SU-DHL-6 (cell line): ENCODE measurements at regions not wholly inside any gene's neighbourhood (a gene's known extent, or its start where the extent isn't known, plus 50 kb on each side); places are given as distances from the start of the nearest gene placed in this dataset.

Experiments used
- H2AFZ ChIP-seq: fragments of 200-600 bp; sonication (generic); 2 replicates; pipeline ENCODE4 v1.6.1; 2014; ENCODE audit warnings: low read depth, mild to moderate bottlenecking, moderate library complexity, mixed read lengths, antibody characterized with exemption, low read length; ENCODE audit not compliant: severe bottlenecking
- H3F3A ChIP-seq: fragments of 200-600 bp; shearing (Covaris generic); 2 replicates; pipeline ENCODE4 v1.6.0; 2016; ENCODE audit warnings: antibody characterized with exemption, mild to moderate bottlenecking; ENCODE audit not compliant: insufficient read depth
- H3K27ac ChIP-seq: fragments of 200-600 bp; sonication (generic); 2 replicates; pipeline ENCODE4 v1.5.1; 2016; ENCODE audit warnings: low read depth, mild to moderate bottlenecking, low read length, moderate library complexity, mixed read lengths
- H3K27me3 ChIP-seq: fragments of 200-600 bp; sonication (generic), shearing (Covaris generic); 2 replicates; pipeline ENCODE4 v1.6.0; 2014; ENCODE audit warnings: mild to moderate bottlenecking, low read length
- H3K36me3 ChIP-seq: fragments of 200-600 bp; sonication (generic); 2 replicates; pipeline ENCODE4 v1.6.1; 2014; ENCODE audit warnings: mild to moderate bottlenecking, low read length, mixed read lengths
- H3K4me2 ChIP-seq: fragments of 300-600, 200-600 bp; shearing (Covaris generic), sonication (generic); 2 replicates; pipeline ENCODE4 v1.6.0; 2014; ENCODE audit warnings: low read length, low read depth, mild to moderate bottlenecking; ENCODE audit not compliant: poor library complexity, severe bottlenecking
- H3K4me3 ChIP-seq: fragments of 200-600 bp; sonication (generic); 2 replicates; pipeline ENCODE4 v1.5.1; 2014; ENCODE audit warnings: antibody characterized with exemption, low read length, mild to moderate bottlenecking, mixed read lengths; ENCODE audit not compliant: insufficient read depth, poor library complexity, severe bottlenecking
- H3K79me2 ChIP-seq: fragments of 200-600 bp; sonication (generic); 2 replicates; pipeline ENCODE4 v1.6.1; 2014; ENCODE audit warnings: mild to moderate bottlenecking, low read length, moderate library complexity; ENCODE audit not compliant: insufficient read depth
- H3K9ac ChIP-seq: fragments of 200-600 bp; sonication (generic); 2 replicates; pipeline ENCODE4 v1.7.0; 2014; ENCODE audit warnings: mild to moderate bottlenecking, low read length
- H3K9me2 ChIP-seq: fragments of 200-600 bp; sonication (generic); replicated peaks from 2 replicates; pipeline ENCODE4 v1.6.1; 2014; ENCODE audit warnings: low read length; ENCODE audit not compliant: insufficient read depth
- H3K9me3 ChIP-seq: fragments of 200-600 bp; sonication (generic); 2 replicates; pipeline ENCODE4 v1.6.1; 2014; ENCODE audit warnings: low read length, mixed read lengths; ENCODE audit not compliant: insufficient read depth
- H4K20me1 ChIP-seq: fragments of 200-600 bp; sonication (generic); 2 replicates; pipeline ENCODE4 v1.6.1; 2014; ENCODE audit warnings: low read depth, mild to moderate bottlenecking, antibody characterized with exemption, low read length, moderate library complexity, mixed read lengths
- CTCF ChIP-seq: fragments of 200-600 bp; sonication (generic); IDR thresholded peaks from one replicate; pipeline ENCODE4 v1.5.1; 2017; ENCODE audit warnings: antibody characterized with exemption, mild to moderate bottlenecking, low read length, moderate library complexity; ENCODE audit not compliant: insufficient read depth, poor library complexity, severe bottlenecking
- EZH2phosphoT487 ChIP-seq: fragments of 200-600 bp; sonication (generic), shearing (Covaris generic); conservative IDR thresholded peaks from 2 replicates; pipeline ENCODE4 v1.6.1; 2018; ENCODE audit warnings: mild to moderate bottlenecking, antibody characterized with exemption, low read length, moderate library complexity, mixed read lengths

- H3F3A ChIP-seq: no peaks in the 10 kb centered on the region
- H3K9me2 ChIP-seq: no peaks in the 10 kb centered on the region
- no peaks in the 10 kb centered on the region for H3K36me3 ChIP-seq
- TF ChIP-seq EZH2phosphoT487 (no peak), CTCF (no peak)
- H3K27me3 ChIP-seq: no peaks in the 10 kb centered on the region
- no peak overlapping the region for H3K4me3 ChIP-seq
- no peak overlapping the region for H3K27ac ChIP-seq
- no peak overlapping the region for H2AFZ ChIP-seq
- H3K9me3 ChIP-seq: no peaks in the 10 kb centered on the region
- H3K79me2 ChIP-seq: no peaks in the 10 kb centered on the region
- H4K20me1 ChIP-seq: no peaks in the 10 kb centered on the region
- H3K4me2 ChIP-seq: no peak overlapping the region
- no peak overlapping the region for H3K9ac ChIP-seq
Observed at GRCh38 chr15:88344786-88345185, 88.2 kb upstream of the NTRK3 start.

GRCh38 chr15:88342666-88343065 is 86.1 kb upstream of the NTRK3 start:
- no peak overlapping the region for H3K27ac ChIP-seq
- H3K9me2 ChIP-seq: no peaks in the 10 kb centered on the region
- no peaks in the 10 kb centered on the region for H3K9me3 ChIP-seq
- no peaks in the 10 kb centered on the region for H3K36me3 ChIP-seq
- no peaks in the 10 kb centered on the region for H3K79me2 ChIP-seq
- no peak overlapping the region for H3K9ac ChIP-seq
- no peak overlapping the region for H3K4me2 ChIP-seq
- H4K20me1 ChIP-seq: no peaks in the 10 kb centered on the region
- H3K27me3 ChIP-seq: no peaks in the 10 kb centered on the region
- TF ChIP-seq EZH2phosphoT487: no peak
- TF ChIP-seq CTCF: no peak
- no peak overlapping the region for H2AFZ ChIP-seq
- H3F3A ChIP-seq: no peaks in the 10 kb centered on the region
- H3K4me3 ChIP-seq: no peak overlapping the region

- Histone ChIP-seq H3K4me2 (no peak overlapping the region), H3K27me3 (no peaks in the 10 kb centered on the region), H3K9me3 (no peaks in the 10 kb centered on the region), H3F3A (no peaks in the 10 kb centered on the region), H3K79me2 (no peaks in the 10 kb centered on the region), H3K4me3 (no peak overlapping the region), H3K9me2 (no peaks in the 10 kb centered on the region), H4K20me1 (no peaks in the 10 kb centered on the region), H2AFZ (no peak overlapping the region), H3K9ac (no peak overlapping the region), H3K36me3 (no peaks in the 10 kb centered on the region), H3K27ac (no peak overlapping the region)
- no peak for TF ChIP-seq EZH2phosphoT487
- no peak for TF ChIP-seq CTCF
Observed at GRCh38 chr15:88341653-88342052, 85.1 kb upstream of the NTRK3 start.

- Histone ChIP-seq H3K79me2 (no peaks in the 10 kb centered on the region), H3K4me2 (no peak overlapping the region), H3K4me3 (no peak overlapping the region), H4K20me1 (no peaks in the 10 kb centered on the region), H3K9me3 (no peaks in the 10 kb centered on the region), H3K9ac (no peak overlapping the region), H2AFZ (no peak overlapping the region), H3K36me3 (no peaks in the 10 kb centered on the region), H3K27ac (no peak overlapping the region), H3K9me2 (no peaks in the 10 kb centered on the region), H3K27me3 (no peaks in the 10 kb centered on the region), H3F3A (no peaks in the 10 kb centered on the region)
- TF ChIP-seq CTCF (no peak), EZH2phosphoT487 (no peak)
Observed at GRCh38 chr15:88341006-88341405, 84.5 kb upstream of the NTRK3 start.
